Erythroblast (primary cell): ENCODE measurements at regions not wholly inside any gene's neighbourhood (a gene's known extent, or its start where the extent isn't known, plus 50 kb on each side); places are given as distances from the start of the nearest gene placed in this dataset.

ENCODE experiments used
- GATA1 ChIP-seq: IDR thresholded peaks from 2 replicates; pipeline ENCODE4 v1.6.1; 2011; ENCODE audit warnings: low read depth, mild to moderate bottlenecking, control low read depth, low read length, moderate library complexity
- POLR2A ChIP-seq: IDR thresholded peaks from 2 replicates; pipeline ENCODE4 v1.6.1; 2011; ENCODE audit warnings: mild to moderate bottlenecking, low read length

- TF ChIP-seq POLR2A = no peak
- TF ChIP-seq GATA1 = no peak
These were observed 451.3 kb upstream of the LMCD1 start for GRCh38 chr3:8050283-8050682.
